Stimulated activated CD4-positive, alpha-beta T cell treated with anti-CD3 and anti-CD28 coated beads, TNF-alpha, amount 100 ng/mL, for 48 hours (primary cell): ENCODE measurements at regions not wholly inside any gene's neighbourhood (a gene's known extent, or its start where the extent isn't known, plus 50 kb on each side); places are given as distances from the start of the nearest gene placed in this dataset.

ENCODE experiments used
- DNase-seq, 3 donors: peaks; one replicate each; pipeline ENCODE4 v3.0.0-alpha.2; 2020; ENCODE audit warnings: low read depth in 3 of 3

GRCh38 chr6:102655823-102656222 lies 1262.3 kb downstream of the GRIK2 start:
- no peak for DNase-seq

GRCh38 chr6:102641426-102641825 lies 1247.9 kb downstream of the GRIK2 start:
- no peak for DNase-seq

- DNase-seq = no peak
Measured at GRCh38 chr6:102631921-102632320, 1238.4 kb downstream of the GRIK2 start.

- DNase-seq = no peak
Measured at GRCh38 chr6:102623201-102623600, 1229.7 kb downstream of the GRIK2 start.

GRCh38 chr6:102619585-102619984 lies 1226.1 kb downstream of the GRIK2 start:
- no peak for DNase-seq

GRCh38 chr6:102582569-102582968 lies 1189.1 kb downstream of the GRIK2 start:
- DNase-seq = no peak

- DNase-seq = no peak
Measured at GRCh38 chr6:102581378-102582124, 1188.0 kb downstream of the GRIK2 start.

GRCh38 chr6:102571236-102571908 lies 1177.9 kb downstream of the GRIK2 start:
- no peak for DNase-seq

GRCh38 chr6:102562713-102563112 lies 1169.2 kb downstream of the GRIK2 start:
- DNase-seq = no peak

GRCh38 chr6:102553214-102553613 lies 1159.7 kb downstream of the GRIK2 start:
- no peak for DNase-seq

- no peak for DNase-seq
Measured at GRCh38 chr6:102549221-102549874, 1155.8 kb downstream of the GRIK2 start.

GRCh38 chr6:102525336-102525735 lies 1131.8 kb downstream of the GRIK2 start:
- DNase-seq = no peak

- DNase-seq = no peak
Measured at GRCh38 chr6:102520966-102521365, 1127.5 kb downstream of the GRIK2 start.

- DNase-seq = no peak
Measured at GRCh38 chr6:102517506-102517905, 1124.0 kb downstream of the GRIK2 start.

- no peak for DNase-seq
Measured at GRCh38 chr6:102501615-102502014, 1108.1 kb downstream of the GRIK2 start.

GRCh38 chr6:102494808-102495207 lies 1101.3 kb downstream of the GRIK2 start:
- no peak for DNase-seq

GRCh38 chr6:102493485-102493884 lies 1100.0 kb downstream of the GRIK2 start:
- DNase-seq = no peak

- DNase-seq = no peak
Measured at GRCh38 chr6:102488729-102489128, 1095.2 kb downstream of the GRIK2 start.

GRCh38 chr6:102485480-102485879 lies 1092.0 kb downstream of the GRIK2 start:
- no peak for DNase-seq

GRCh38 chr6:102474041-102474807 lies 1080.7 kb downstream of the GRIK2 start:
- no peak for DNase-seq

GRCh38 chr6:102458990-102459389 lies 1065.5 kb downstream of the GRIK2 start:
- no peak for DNase-seq

- no peak for DNase-seq
Measured at GRCh38 chr6:102438171-102438570, 1044.7 kb downstream of the GRIK2 start.
